Heart right ventricle (tissue), 16 donors: ENCODE measurements at regions not wholly inside any gene's neighbourhood (a gene's known extent, or its start where the extent isn't known, plus 50 kb on each side); places are given as distances from the start of the nearest gene placed in this dataset.

ENCODE experiments used
- ATAC-seq, 8 donors: fragments of 200-7000 bp; cut with Tn5 transposase; one replicate each; pipeline ENCODE4 v1.9.1; 2020; ENCODE audit warnings: mild to moderate bottlenecking in 8 of 8, moderate library complexity in 8 of 8, moderate number of reproducible peaks in 1 of 8
- DNase-seq, 2 donors: peaks; one replicate each; pipeline ENCODE4 v3.0.0-alpha.2; 2020
- H3K27ac ChIP-seq, 10 donors: fragments of 200-600 bp; sonication (generic) in 2 of 10; one replicate each; pipeline versions ENCODE4 v1.5.0 to v1.8.0; 2020 to 2022; ENCODE audit warnings: mild to moderate bottlenecking in 3 of 10
- H3K27me3 ChIP-seq, 7 donors: fragments of 200-600 bp; one replicate each; pipeline ENCODE4 v1.8.0; 2021 to 2022; ENCODE audit warnings: mild to moderate bottlenecking in 2 of 7
- H3K36me3 ChIP-seq, 9 donors: fragments of 200-600 bp; sonication (generic) in 1 of 9; one replicate each; pipeline versions ENCODE4 v1.5.0 to v1.8.0; 2020 to 2022; ENCODE audit warnings: mild to moderate bottlenecking in 2 of 9
- H3K4me1 ChIP-seq, 9 donors: fragments of 200-600 bp; sonication (generic) in 1 of 9; one replicate each; pipeline versions ENCODE4 v1.5.0 to v1.8.0; 2020 to 2022; ENCODE audit warnings: mild to moderate bottlenecking in 4 of 9
- H3K4me3 ChIP-seq, 10 donors: fragments of 200-600 bp; sonication (generic) in 2 of 10; one replicate each; pipeline versions ENCODE4 v1.5.0 to v1.8.0; 2020 to 2022; ENCODE audit warnings: mild to moderate bottlenecking in 7 of 10, moderate library complexity in 2 of 10
- H3K9me3 ChIP-seq, 11 donors: fragments of 200-600 bp in 10 of 11; sonication (generic) in 2 of 11; one replicate each; pipeline versions ENCODE4 v1.5.0 to v1.8.0; 2013 to 2022; ENCODE audit warnings: mild to moderate bottlenecking in 2 of 11, control low read depth in 1 of 11, moderate library complexity in 1 of 11
- WGBS, 2 donors: extraction: QIAGEN DNeasy Blood & Tissue Kit; methylation state at CpG; one replicate each; pipeline ENCODE4 v1.1.7; 2013; ENCODE audit warnings: inconsistent platforms in 1 of 2; 5-methylcytosine and 5-hydroxymethylcytosine counted together
- intact Hi-C, 10 donors: fragments of 100-400 bp; cut with DNase I; formaldehyde crosslinking; loops; one replicate each; pipeline versions ENCODE4 v1.11.1 to v1.14.2; 2022
- TF ChIP-seq, protein P1 (sequence below), 9 donors: fragments of 200-600 bp; sonication (generic) in 2 of 9; IDR thresholded peaks; one replicate each; pipeline versions ENCODE4 v1.5.0 to v1.8.0; 2021 to 2022; ENCODE audit warnings: antibody characterized with exemption in 9 of 9, mild to moderate bottlenecking in 5 of 9, moderate library complexity in 1 of 9
- donor health status: Arrhythmogenic right ventricular cardiomyopathy.
- donor health status: ischemic (EF 13 %, LVEDD 7.1; RV severe dilation, severe dysfunction).
- donor health status: healthy with polysubstance abuse.
- donor health status: DM: no; HTN: yes; CAD: no.
- donor health status: DM: no; HTN: no; CAD: no.
- donor health status: ischemic (EF 25% LVEDD 6.9; RV normal size, moderate dysfunction).
- donor health status: ischemic (EF 25% LVEDD 5.7; RV mildly dilated, moderate dysfunction).
- donor health status: healthy.
- donor health status: DM: yes; HTN: yes; CAD: no.
- donor health status: Ischemic cardiomyopathy.
- donor health status: ischemic (EF 35%, LVEDD 5.7; RV mildly dilated, moderate dysfunction).
- donor health status: nonischemic (EF 11% LVEDD 7.7; RV severe dilation, severe dysfunction).
- donor health status: DM: yes; HTN: yes; CAD: no.
- donor health status: PGD.
- donor health status: ischemic (EF 29% LVEDD 5.4; RV normal size, mild dysfunction).
- donor health status: nonischemic (EF 23%, LVEDD 6.1; RV moderate dilation, normal function).

DNA sequence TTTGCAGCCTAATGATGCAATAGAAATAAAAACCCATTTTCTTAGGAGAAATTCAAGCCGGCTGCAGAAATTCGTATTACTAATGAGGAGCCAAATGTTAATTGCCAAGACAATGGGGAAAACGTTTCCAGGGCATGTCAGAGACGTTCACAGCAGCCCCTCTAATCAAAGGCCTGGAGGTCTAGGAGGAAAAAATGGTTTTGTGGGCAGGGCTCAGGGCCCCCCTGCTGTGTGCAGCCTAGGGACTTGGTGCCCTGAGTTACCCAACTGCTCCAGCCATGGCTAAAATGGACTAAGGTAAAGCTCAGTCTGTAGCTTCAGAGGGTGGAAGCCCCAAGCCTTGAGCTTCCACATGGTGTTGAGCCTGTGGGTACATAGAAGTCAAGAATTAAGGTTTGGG, 461.4 kb downstream of the FAT4 start:
- H3K9me3 ChIP-seq: peaks cover 0 to 11% (median 0%) of the 10 kb centered on the region in 11 donors
- no peaks in the 10 kb centered on the region for H3K36me3 ChIP-seq
- H3K27ac ChIP-seq: no peak overlapping the region
- DNase-seq: no peak
- H3K4me1 ChIP-seq: no peaks in the 10 kb centered on the region
- no peak for ATAC-seq
- no peaks in the 10 kb centered on the region for H3K27me3 ChIP-seq
- no peak overlapping the region for H3K4me3 ChIP-seq
- 75 to 81% methylated on average over 4 of the region's 4 CpGs for WGBS, 2 donors
- TF ChIP-seq, protein P1, sequence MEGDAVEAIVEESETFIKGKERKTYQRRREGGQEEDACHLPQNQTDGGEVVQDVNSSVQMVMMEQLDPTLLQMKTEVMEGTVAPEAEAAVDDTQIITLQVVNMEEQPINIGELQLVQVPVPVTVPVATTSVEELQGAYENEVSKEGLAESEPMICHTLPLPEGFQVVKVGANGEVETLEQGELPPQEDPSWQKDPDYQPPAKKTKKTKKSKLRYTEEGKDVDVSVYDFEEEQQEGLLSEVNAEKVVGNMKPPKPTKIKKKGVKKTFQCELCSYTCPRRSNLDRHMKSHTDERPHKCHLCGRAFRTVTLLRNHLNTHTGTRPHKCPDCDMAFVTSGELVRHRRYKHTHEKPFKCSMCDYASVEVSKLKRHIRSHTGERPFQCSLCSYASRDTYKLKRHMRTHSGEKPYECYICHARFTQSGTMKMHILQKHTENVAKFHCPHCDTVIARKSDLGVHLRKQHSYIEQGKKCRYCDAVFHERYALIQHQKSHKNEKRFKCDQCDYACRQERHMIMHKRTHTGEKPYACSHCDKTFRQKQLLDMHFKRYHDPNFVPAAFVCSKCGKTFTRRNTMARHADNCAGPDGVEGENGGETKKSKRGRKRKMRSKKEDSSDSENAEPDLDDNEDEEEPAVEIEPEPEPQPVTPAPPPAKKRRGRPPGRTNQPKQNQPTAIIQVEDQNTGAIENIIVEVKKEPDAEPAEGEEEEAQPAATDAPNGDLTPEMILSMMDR (IDR thresholded peaks at IDR 0.05): no peak
- intact Hi-C loops: no loop called here

DNA sequence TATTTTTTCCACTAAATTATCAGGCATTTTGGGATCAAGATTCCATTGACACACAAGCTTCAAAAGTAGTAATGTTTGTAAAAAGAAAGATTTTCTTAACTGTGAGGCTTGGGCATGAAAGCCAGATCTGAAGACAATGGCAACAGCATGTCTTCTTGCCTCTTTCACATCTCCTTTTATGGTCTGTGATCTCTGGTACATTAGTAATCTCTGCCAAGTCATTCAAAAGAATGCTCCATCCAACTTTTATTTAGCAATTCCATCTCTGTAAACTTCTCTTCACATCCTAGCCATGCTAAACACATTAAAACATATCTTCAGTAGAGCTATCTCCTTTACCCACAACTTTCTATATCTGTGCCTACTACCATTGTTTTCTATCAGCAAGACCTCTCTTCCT, 465.4 kb downstream of the FAT4 start:
- ATAC-seq (no peak), DNase-seq (no peak)
- Histone ChIP-seq H3K27me3 (no peaks in the 10 kb centered on the region), H3K36me3 (no peaks in the 10 kb centered on the region), H3K9me3 (peaks cover 0 to 11% (median 0%) of the 10 kb centered on the region in 11 donors), H3K27ac (no peak overlapping the region), H3K4me3 (no peak overlapping the region), H3K4me1 (no peaks in the 10 kb centered on the region)
- TF ChIP-seq, protein P1 (IDR thresholded peaks at IDR 0.05): no peak
- intact Hi-C loops: no loop called here

DNA sequence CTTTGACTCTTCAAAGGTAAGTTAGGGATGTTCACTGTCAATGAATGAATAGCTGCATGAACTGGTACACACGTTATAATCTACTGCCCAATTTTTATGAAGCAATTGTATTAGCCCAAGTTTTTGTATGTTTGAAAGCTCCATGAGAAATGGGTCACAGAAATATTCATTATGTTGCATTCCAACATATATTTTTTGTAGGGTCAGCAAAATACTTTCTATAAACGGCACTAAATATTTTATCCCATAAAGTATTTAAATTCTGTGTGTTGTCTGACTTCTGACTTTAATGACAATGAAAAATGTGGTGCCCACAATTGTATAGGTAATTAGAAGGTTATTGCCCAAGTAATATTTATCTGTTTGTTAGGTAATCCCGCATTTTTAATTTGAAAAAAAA, 466.0 kb downstream of the FAT4 start:
- Histone ChIP-seq H3K4me3 (no peak overlapping the region), H3K27me3 (no peaks in the 10 kb centered on the region), H3K9me3 (peaks cover 0 to 11% (median 0%) of the 10 kb centered on the region in 11 donors), H3K4me1 (no peaks in the 10 kb centered on the region), H3K27ac (no peak overlapping the region), H3K36me3 (no peaks in the 10 kb centered on the region)
- no peak for DNase-seq
- ATAC-seq: no peak
- TF ChIP-seq, protein P1 (IDR thresholded peaks at IDR 0.05): no peak
- 82 to 86% methylated on average over 3 of the region's 3 CpGs for WGBS, 2 donors
- intact Hi-C loops: no loop called here

DNA sequence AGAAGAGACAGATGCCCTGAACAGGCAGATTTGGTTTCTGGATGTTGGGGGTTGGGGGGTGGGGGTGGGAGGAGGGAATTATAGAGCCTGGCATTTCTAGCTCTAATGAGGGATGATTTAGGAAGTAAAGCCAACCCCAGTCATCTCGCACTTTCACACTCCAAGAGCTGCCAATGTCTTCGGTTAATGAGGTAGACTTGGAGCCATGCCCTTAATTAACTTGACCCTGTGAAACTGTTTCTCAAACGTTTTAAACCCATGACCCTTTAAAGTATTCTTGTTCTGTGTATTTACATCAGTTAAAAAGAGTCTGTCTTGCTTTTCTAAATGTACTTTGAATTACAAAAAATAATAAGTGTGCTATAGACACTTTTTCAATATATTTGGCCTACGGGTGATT, 466.9 kb downstream of the FAT4 start:
- ATAC-seq (no peak), DNase-seq (no peak)
- Histone ChIP-seq H3K36me3 (no peaks in the 10 kb centered on the region), H3K27me3 (no peaks in the 10 kb centered on the region), H3K27ac (no peak overlapping the region), H3K4me1 (no peaks in the 10 kb centered on the region), H3K9me3 (peaks cover 0 to 2% (median 0%) of the 10 kb centered on the region in 11 donors), H3K4me3 (no peak overlapping the region)
- 36 to 44% methylated on average over 4 of the region's 4 CpGs for WGBS, 2 donors
- intact Hi-C loops: no loop called here
- TF ChIP-seq, protein P1 (IDR thresholded peaks at IDR 0.05): no peak

DNA sequence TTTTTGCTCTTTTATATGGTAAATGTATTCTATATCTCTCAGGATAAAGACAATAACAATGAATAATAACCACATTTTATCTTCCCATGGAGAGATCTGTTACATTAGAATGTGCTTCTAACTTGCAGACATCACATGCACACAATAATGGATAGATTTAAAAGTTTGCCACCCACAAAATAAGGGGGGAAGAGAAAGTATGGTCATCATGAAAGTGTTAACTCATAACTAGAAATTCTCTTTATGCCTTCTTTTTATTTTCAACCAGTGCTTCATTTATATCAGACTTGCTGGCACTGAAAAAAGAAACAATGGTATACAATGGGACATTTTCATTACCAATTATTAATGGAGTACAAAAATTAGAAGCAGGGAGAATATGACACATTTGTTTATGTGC, 470.0 kb downstream of the FAT4 start:
- Histone ChIP-seq H3K4me1 (no peaks in the 10 kb centered on the region), H3K36me3 (no peaks in the 10 kb centered on the region), H3K9me3 (no peaks in the 10 kb centered on the region), H3K4me3 (no peak overlapping the region), H3K27me3 (no peaks in the 10 kb centered on the region), H3K27ac (no peak overlapping the region)
- intact Hi-C loops: no loop called here
- ATAC-seq (no peak), DNase-seq (no peak)
- TF ChIP-seq, protein P1 (IDR thresholded peaks at IDR 0.05): no peak
